Inflammatory macrophage (primary cell): ENCODE measurements at regions not wholly inside any gene's neighbourhood (a gene's known extent, or its start where the extent isn't known, plus 50 kb on each side); places are given as distances from the start of the nearest gene placed in this dataset.
"Not testable (repeated sequence)": the region's sequence is repeated elsewhere in the genome, so short reads cannot be mapped to it uniquely, and the experiment has no call there.

Source experiments
- DNase-seq, 2 donors: peaks; one replicate each; pipeline ENCODE4 v3.0.0-alpha.2; 2020 to 2022

DNA sequence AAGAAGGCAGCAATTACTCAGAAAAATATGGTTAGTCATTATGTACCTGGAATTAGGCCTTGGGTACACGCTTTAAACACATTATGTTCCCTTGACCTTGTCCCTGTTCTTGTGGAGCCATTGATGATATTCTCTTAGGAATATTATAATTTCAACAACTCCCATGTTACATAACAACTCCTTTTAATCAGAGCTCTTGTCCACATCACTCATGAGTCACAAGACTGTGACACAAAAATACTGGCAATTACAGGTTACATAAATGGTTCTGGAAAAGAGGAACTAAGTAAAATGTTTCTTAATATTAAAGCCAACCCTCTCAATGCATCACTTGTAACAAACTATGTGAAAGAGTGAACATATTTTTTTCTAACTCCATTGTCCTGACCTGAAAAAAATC lies 143.8 kb upstream of the PCLO start:
- DNase-seq, result peak; percentile 2 to 54

DNA sequence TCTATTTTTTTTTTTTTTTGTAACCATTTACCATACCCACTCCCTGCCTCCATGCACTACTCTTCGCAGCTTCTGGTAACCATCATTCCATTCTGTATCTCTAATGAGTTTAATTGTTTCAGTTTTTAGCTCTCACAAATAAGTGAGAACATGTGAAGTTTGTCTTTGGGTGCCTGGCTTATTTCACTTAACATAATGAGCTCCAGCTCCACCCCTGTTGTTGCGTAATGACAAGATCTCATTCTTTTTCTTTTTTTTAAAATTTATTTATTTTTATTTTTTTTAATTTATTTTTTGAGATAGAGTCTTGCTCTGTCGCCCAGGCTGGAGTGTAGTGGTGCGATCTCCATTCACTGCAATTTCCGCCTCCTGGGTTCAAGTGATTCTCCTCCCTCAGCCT lies 142.3 kb upstream of the PCLO start:
- no peak for DNase-seq

DNA sequence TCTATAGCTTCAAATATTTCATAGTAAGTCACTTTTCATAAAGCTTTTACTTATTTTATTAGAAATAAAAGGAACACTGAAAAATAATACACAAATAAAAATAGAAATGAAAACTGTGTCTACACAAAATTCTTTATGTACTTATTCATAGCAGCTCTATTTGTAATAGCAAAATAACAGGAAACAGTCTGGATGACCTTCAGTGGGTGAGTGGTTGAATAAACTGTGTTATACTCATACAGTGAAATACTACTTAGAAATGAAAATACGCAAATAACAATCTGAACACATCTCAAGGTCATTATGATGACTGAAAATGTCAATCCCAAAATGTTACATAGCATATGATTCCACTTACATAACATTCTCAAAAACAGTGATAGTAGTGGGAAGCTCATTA lies 138.7 kb upstream of the PCLO start:
- no peak for DNase-seq

DNA sequence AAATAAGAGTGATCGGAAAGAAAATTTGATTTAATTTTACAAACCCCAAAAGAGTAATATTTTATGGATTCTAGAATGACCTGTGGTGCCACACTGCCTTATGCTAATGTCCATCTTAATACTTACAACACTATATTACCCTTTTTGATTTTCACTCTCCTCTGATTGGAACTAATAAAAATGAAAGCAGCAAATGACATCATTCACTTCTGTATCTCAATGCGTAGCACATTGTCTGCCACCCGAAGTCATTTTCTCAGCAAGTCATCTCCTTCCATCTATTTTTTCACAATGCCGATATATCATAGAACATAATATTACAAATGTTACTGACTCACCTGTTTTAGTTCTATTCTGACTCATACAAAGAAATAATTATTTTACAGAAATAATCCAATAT lies 127.5 kb upstream of the PCLO start:
- no peak for DNase-seq

DNA sequence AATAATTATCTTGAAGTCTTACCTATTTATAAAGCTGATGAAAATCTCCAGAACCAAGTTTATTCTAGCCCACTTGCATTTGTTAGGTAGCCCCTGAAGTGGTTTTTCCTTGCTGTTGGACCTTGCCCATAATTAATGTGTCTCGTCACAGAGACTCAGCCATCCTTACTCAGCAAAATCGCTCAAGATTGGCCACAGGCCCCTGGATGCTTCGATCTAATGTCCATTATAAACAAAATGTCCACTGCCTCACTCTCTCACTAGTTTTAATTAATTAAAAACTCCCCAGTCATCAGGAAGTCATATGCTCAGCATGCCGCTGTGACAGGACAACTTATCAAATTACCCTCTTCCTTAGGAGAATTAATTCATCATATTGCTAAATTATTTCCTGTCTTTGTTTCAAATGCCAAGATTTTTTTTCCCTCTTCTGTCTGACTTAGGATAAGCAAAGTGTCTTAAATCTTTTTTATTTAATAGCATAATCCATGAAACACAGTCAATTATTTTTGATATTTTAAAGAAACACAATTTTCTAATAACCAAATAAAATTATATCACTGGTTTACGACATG lies 126.8 kb upstream of the PCLO start:
- no peak for DNase-seq

DNA sequence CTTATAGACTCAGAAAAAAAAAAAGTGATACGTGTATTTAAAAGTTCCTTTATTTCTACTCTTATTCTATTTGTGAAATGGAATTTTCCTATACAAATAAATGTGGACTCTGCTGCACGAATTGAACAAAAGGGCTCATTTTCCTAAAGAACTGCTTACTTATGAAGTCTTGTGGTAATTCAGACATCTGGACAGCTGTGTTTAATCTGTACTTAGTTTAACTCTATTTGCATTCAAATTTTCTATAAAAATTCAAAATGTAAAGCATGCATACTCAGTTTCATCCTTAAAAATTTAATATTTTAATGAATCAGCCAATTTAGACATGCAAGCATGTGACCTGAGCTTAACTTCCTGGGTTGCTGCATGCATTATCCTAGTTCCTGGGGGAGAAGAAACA lies 118.0 kb upstream of the PCLO start:
- DNase-seq, result no peak

DNA sequence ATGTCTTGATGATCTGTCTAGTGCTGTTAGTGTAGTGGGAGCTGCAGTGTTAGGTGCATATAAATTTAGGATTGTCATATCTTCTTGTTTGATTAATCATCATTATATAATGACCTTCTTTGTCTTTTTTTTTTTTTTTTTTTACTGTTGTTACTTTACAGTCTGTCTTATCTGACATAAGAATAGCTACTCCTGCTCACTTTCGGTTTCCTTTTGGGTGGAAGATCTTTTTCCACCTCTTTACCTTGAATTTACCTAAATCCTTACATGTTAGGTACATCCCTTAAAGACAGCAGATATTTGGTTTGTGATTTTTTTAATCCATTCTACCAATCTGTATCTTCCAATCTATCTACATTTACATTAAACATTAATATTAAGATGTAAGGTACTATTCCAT lies 113.6 kb upstream of the PCLO start:
- no peak for DNase-seq

DNA sequence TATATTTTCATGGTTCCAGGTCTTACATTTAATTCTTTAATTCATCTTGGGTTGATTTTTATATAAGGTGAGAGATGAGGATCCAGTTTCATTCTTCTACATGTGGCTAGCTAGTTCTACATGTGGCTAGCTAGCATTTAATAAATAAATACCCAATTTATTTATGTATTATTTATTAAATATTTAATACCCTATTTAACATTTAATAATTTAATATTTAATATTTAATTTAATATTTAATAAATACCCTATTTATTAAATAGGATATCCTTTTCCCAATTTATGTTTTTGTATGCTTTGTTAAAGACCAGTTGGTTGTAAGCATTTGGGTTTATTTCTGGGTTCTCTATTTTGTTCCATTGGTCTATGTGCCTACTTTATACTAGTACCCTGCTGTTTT lies 111.0 kb upstream of the PCLO start:
- no peak for DNase-seq

DNA sequence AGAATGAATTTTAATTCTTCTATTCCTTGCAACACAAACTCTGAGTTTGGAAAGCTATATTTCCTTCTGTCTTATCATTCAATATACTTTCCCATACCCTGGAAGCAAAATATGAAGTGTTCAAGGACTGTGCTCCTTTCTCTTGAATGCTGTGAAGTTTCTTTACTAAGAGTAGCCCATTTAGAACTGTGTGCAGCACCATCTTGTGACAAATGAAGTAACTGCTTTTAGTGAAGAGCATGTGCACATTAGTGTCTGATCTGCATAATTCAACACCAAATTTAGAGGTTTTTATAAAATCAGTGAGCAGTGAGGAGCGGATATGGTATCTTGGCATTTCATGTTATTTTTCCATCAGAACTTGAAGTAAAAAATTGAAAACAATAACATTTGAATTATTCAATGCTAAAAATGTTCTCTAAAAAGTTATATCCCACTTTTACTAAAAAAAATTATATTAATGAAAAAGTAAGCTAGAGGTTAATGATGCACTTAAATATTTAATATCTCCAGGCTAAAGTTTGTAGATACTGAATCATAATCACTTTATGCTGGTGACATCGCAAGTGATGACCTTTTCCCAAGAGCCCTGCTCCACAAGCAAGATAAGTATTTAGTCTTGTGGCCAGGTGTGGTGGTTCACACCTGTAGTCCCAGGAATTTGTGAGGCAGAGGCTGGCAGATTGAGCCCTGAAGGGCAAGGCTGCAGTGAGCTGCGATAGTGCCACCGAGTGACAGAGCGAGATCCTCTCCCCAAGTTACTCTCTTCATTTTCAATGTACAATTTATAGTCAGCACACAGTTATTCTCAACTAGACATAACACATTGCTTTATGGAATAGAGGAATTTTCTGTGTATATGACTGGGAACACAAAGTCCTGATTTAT lies 108.8 kb upstream of the PCLO start:
- DNase-seq, result no peak

DNA sequence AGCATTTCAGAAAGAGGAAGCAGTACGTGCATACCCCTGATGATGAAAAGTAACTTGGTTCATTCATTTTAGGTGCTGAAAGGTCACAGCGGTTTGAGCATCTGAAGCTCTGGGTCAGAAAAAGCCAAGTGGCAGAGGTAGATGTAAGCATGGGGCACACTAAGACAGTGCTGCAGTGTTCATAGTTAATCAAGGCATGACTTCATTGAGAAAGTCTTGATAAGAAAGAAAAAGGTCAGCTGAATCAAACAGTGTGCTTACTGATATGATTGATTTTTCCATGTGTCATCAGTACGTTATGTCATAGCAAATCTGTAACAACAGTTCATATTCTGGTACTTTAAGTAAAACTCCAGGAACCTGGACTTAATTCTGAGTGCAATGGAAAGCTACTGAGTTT lies 107.7 kb upstream of the PCLO start:
- no peak for DNase-seq

DNA sequence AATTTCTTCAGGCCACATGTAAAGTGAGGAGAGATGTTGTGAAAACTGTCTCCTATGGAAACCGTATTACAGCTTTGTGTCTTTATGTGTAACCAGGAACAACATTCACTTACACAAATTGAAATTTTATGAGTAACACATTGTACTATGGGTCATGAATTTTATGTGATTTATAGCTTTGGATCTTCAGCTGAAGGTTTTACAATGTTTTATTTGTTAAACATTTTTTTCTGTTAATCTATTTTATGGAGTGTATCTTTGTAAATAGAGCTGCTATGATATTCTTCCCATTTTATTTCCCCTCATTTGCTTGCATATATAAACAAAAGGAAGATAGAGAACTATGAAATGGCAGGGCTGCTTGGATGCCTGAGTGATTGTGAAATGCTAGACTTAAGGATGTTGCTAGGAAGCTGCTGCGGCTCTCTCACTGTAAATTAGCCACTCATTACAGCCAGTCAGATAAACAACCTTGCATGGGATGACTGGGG lies 104.5 kb upstream of the PCLO start:
- no peak for DNase-seq

DNA sequence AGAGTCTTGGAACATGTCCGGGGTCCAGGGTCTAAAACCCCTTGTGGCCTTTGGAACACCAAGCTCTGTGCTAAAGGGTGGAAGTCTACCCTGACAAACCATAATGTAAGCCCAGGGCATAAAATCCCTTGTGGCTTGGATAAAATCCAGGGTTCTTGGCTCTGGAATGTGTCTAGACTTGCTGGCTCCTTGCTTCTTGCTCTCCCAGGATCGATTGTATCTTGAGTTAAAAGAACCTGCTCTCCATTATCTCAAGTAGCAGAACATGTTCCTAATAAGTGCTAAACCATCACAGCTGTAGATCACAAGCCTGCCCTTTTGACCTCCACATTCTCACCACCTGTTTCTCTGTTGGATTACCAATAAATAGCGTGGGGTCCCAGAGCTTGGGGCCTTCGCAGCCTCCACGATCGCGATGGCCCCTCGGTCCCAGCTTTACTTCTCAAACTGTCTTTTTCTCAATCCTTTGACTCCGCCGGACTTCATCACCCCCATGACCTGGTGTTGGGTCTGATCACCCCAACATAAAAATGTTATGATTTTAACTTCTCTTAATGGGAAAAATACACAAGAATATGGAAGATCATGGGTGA lies 100.9 kb upstream of the PCLO start:
- DNase-seq, result not testable (repeated sequence)

DNA sequence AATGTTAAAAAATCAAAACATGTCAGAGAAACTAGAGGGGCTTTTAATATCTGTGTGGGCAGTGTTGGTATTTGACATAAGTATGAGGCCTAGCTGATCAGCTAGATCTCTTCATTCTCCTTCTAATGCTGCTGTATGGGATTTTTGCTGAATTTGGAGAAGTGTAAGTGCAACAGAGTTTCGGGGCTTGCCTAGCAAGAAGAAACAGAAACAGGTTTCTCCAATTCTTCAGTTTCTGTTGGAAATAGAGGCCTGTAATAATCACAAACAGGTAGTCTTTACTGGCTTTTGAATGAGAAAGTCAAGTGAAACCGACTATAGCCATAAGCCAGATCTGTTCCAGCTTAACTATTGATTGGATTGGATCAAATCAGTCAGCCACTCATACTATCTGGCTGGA lies 96.4 kb upstream of the PCLO start:
- no peak for DNase-seq

DNA sequence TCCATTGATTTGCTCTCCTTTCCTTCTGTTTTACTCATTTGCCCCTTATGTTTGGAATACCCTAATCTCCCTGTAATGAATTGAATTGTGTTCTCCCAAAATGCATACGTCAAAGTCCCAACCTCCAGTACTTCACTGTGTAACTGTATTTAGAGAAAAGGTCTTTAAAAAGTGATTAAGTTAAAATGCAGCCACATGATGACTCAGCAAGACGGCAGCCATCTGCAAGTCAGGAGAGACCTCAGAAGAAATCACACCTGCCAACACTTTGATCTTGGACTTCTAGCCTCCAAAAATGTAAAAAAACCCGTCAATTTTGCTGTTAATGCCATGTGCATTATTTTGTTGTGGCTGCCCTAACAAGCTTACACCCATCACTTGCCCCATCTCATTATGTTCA lies 85.3 kb upstream of the PCLO start:
- no peak for DNase-seq

DNA sequence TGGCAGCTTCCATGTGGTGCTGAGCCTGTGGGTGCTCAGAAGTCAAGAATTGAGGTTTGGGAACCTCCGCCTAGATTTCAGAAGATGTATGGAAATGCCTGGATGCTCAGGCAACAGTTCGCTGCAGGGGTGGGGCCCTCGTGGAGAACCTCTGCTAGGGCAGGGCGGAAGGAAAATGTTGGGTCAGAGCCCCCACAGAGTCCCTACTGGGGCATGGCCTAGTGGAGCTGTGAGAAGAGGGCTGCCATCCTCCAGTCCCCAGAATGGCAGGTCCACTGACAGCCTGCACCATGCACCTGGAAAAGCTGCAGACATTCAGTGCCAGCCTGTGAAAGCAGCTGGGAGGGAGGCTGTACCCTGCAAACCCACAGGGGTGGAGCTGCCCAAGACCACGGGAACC lies 56.5 kb upstream of the PCLO start:
- DNase-seq, result not testable (repeated sequence)

DNA sequence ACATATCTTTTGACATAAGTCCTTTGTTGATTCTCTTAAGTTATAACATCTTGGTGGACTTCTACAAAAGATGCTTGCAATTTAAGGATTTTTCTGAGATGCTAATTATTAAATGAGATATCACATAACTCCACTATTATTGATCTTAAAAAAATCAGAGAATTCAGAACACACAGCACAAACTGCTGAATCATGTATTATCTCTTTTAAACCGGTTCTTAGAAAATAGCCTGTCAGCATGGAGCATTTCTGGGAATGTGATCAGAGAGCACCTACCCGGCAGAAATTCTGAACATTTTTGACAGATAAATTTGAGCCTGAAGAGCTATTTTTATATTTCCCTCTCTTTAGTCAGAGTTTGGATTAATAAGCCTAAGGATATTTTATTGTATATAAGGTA lies 50.2 kb upstream of the PCLO start:
- DNase-seq, result no peak
